Mucosa of descending colon (tissue), 3 donors: ENCODE measurements at regions not wholly inside any gene's neighbourhood (a gene's known extent, or its start where the extent isn't known, plus 50 kb on each side); places are given as distances from the start of the nearest gene placed in this dataset.

Experiments
- ATAC-seq: fragments of 200-7000 bp; cut with Tn5 transposase; one replicate; pipeline ENCODE4 v1.9.1; 2020; ENCODE audit warnings: mild to moderate bottlenecking, moderate library complexity
- DNase-seq, 3 donors: peaks; one replicate each; pipeline ENCODE4 v3.0.0-alpha.2; 2020
- H3K36me3 ChIP-seq: fragments of 200-600 bp; one replicate; pipeline ENCODE4 v1.8.0; 2021; ENCODE audit warnings: low read depth, mild to moderate bottlenecking
- H3K4me1 ChIP-seq: fragments of 200-600 bp; one replicate; pipeline ENCODE4 v1.8.0; 2021; ENCODE audit warnings: low read depth, mild to moderate bottlenecking
- H3K4me3 ChIP-seq: fragments of 200-600 bp; one replicate; pipeline ENCODE4 v1.8.0; 2021; ENCODE audit warnings: mild to moderate bottlenecking
- H3K9me3 ChIP-seq: fragments of 200-600 bp; one replicate; pipeline ENCODE4 v1.8.0; 2021; ENCODE audit warnings: mild to moderate bottlenecking
- intact Hi-C, 2 donors: fragments of 100-400 bp; cut with DNase I in 1 of 2; cut with micrococcal nuclease in 1 of 2; formaldehyde crosslinking; loops; one replicate each; pipeline versions ENCODE4 v1.11.0 to v1.11.1; 2022; cut with DNase I, micrococcal nuclease
- TF ChIP-seq, protein P1 (sequence below): fragments of 200-600 bp; IDR thresholded peaks from one replicate; pipeline ENCODE4 v1.8.0; 2022; ENCODE audit warnings: antibody characterized with exemption, mild to moderate bottlenecking
- donor health status: DM: no; HTN: no; CAD: no; lungs with moderate emphysema.
- donor health status: DM: no; HTN: no; CAD: no.
- donor health status: DM: no; HTN: yes; CAD: no.

DNA sequence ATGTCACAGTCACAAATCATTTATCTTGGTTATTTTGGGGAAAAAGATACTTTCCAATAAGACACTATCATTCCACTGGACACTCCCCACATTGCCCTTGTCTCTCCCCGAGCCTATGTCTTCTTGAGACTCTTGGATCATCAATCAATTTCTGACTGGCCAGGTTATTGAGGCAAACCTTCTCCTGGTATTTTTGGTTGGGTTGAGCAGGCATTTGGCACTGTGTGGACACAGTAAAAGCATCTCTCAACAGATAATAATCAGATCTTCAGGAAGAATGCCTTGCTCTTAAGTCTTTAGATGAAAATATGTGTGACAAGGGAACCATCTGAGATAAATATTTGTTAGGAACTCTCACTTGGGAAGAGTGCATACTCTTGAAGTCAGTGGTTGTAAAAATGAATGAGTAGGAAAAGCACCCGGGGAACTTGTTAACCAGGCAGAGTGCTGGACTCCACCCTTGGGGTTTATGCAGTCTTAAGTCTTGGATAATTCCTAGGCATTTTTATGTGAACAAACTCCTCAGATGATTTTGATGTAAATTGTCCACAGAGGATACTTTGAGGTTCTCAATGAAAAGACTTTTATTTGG lies 223.8 kb upstream of the CLINT1 start:
- intact Hi-C loops, result no loop called here
- ATAC-seq (no peak), DNase-seq (no peak)
- TF ChIP-seq, protein P1, sequence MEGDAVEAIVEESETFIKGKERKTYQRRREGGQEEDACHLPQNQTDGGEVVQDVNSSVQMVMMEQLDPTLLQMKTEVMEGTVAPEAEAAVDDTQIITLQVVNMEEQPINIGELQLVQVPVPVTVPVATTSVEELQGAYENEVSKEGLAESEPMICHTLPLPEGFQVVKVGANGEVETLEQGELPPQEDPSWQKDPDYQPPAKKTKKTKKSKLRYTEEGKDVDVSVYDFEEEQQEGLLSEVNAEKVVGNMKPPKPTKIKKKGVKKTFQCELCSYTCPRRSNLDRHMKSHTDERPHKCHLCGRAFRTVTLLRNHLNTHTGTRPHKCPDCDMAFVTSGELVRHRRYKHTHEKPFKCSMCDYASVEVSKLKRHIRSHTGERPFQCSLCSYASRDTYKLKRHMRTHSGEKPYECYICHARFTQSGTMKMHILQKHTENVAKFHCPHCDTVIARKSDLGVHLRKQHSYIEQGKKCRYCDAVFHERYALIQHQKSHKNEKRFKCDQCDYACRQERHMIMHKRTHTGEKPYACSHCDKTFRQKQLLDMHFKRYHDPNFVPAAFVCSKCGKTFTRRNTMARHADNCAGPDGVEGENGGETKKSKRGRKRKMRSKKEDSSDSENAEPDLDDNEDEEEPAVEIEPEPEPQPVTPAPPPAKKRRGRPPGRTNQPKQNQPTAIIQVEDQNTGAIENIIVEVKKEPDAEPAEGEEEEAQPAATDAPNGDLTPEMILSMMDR, result no peak
- Histone ChIP-seq H3K4me1 (no peaks in the 10 kb centered on the region), H3K4me3 (no peak overlapping the region), H3K36me3 (no peaks in the 10 kb centered on the region), H3K9me3 (no peaks in the 10 kb centered on the region)

GRCh38 chr5:158080112-158080511 lies 221.2 kb upstream of the CLINT1 start:
- Histone ChIP-seq H3K36me3 (no peaks in the 10 kb centered on the region), H3K9me3 (no peaks in the 10 kb centered on the region), H3K4me3 (no peak overlapping the region), H3K4me1 (no peaks in the 10 kb centered on the region)
- intact Hi-C loops, result no loop called here
- TF ChIP-seq, protein P1, result no peak
- ATAC-seq (no peak), DNase-seq (no peak)

- TF ChIP-seq, protein P1, result no peak
- intact Hi-C loops, result no loop called here
- no peaks in the 10 kb centered on the region for H3K9me3 ChIP-seq
- no peak overlapping the region for H3K4me3 ChIP-seq
- ATAC-seq, result no peak
- no peak for DNase-seq
- H3K36me3 ChIP-seq, result no peaks in the 10 kb centered on the region
- H3K4me1 ChIP-seq, result no peaks in the 10 kb centered on the region
These were observed 220.2 kb upstream of the CLINT1 start for GRCh38 chr5:158079097-158079496.

DNA sequence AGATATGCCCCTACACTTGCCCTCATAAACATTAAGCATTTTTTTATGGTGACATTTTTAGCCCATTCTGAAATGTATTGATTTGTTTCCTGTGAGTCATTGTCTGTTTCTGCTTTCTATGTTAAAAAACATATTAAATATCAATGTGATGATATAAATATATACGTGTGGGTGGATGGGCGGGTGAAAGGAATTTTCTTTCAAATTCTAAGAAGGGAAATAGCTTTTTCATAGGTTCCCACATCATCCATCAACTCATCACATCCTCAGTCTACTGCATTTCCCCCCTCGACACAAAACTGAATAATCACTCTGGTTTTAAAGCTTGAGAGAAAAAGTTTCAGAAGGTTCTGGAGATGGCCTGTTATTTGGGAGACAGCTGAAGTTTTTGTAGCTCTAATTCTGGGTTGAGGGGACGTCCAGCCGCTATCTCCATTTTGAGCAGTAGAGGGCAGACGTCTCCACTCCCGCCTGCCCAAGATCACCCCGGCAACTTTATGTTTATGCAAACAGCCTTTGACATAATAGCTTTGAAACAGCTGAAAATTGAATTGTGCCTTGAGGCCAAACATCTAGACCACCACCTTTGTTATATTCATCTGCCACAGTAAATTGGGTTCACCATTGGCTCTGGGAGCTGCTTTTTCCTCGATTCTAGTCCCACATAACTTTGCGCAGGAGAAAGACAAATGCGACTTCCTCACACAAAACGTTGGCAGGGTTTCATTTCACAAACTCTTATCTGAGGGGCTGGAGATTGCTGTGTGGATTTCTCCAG lies 216.2 kb upstream of the CLINT1 start:
- no peak overlapping the region for H3K4me3 ChIP-seq

DNA sequence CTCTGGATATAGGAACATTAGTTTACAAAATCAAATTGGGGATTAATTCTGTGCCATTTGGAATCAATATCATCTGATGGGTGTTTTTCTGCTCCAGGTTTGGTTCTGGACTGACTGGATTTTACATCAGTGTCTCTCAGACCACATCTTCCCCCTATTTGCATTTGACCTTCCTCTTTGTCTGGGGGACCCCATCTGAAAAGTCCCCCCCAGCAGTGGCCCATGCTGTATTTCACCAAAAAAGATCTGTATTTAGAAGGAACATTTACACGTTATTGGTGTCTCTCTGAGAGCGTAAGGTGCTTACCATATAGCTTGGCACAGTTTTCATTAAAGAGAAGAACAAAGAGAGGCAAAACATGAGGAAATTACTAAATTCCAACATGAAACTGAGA lies 215.6 kb upstream of the CLINT1 start:
- Histone ChIP-seq H3K4me1 (no peaks in the 10 kb centered on the region), H3K36me3 (no peaks in the 10 kb centered on the region), H3K4me3 (no peak overlapping the region), H3K9me3 (no peaks in the 10 kb centered on the region)
- no peak for ATAC-seq
- no peak for DNase-seq
- intact Hi-C loops, result no loop called here
- TF ChIP-seq, protein P1, result no peak

More for the DNA sequence above, 216.2 kb upstream of the CLINT1 start:
- Histone ChIP-seq H3K4me1 (no peaks in the 10 kb centered on the region), H3K36me3 (no peaks in the 10 kb centered on the region), H3K9me3 (no peaks in the 10 kb centered on the region)
- DNase-seq (peak in 2 of 3 donors; percentile 55 to 68), ATAC-seq (peak; percentile 88)
- TF ChIP-seq, protein P1, result peak; percentile 56
- intact Hi-C loops, result no loop called here
